PFSK-1 (cell line): ENCODE measurements at regions not wholly inside any gene's neighbourhood (a gene's known extent, or its start where the extent isn't known, plus 50 kb on each side); places are given as distances from the start of the nearest gene placed in this dataset.

ENCODE experiments used
- FOXP2 ChIP-seq: optimal IDR thresholded peaks from 2 replicates; pipeline ENCODE3; 2011; ENCODE audit warnings: borderline replicate concordance, control low read depth, inconsistent platforms; ENCODE audit not compliant: insufficient read depth; ENCODE audit errors: extremely low read length, extremely low read depth
- POLR2AphosphoS5 ChIP-seq: IDR thresholded peaks from 2 replicates; pipeline ENCODE4 v1.6.1; 2012; ENCODE audit warnings: low read depth, mild to moderate bottlenecking, control low read depth, low read length, moderate library complexity
- SIN3A ChIP-seq: IDR thresholded peaks from 2 replicates; pipeline ENCODE4 v1.6.1; 2012; ENCODE audit warnings: mild to moderate bottlenecking, low read length, moderate library complexity, borderline replicate concordance; ENCODE audit not compliant: insufficient read depth
- TAF1 ChIP-seq: IDR thresholded peaks from 2 replicates; pipeline ENCODE4 v1.6.1; 2012; ENCODE audit warnings: low read length, control low read depth, borderline replicate concordance; ENCODE audit not compliant: insufficient read depth

DNA sequence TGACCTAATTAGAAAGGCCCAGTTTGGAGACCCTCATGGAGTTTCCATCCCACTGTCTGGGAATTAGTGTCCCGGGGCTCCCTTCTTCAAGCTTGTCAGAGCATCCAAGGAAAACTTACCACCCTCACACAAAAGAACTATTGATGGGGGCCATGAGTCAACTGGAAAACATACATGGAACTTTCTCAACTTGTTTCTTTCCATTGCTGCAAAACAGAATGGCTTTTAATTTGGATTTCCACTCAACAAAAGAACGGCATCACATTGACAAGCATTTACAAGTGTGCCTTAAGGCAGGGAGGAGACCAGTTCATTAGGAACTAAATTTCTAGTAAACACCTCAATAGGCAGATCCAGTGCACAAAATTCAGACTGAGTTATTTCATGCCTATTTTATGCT is 289.1 kb upstream of the PREP start:
- no peak for TF ChIP-seq POLR2AphosphoS5
- TF ChIP-seq FOXP2, result no peak
- TF ChIP-seq TAF1, result no peak
- no peak for TF ChIP-seq SIN3A
